ENCODE measurements at regions not wholly inside any gene's neighbourhood (a gene's known extent, or its start where the extent isn't known, plus 50 kb on each side); places are given as distances from the start of the nearest gene placed in this dataset.

DNA sequence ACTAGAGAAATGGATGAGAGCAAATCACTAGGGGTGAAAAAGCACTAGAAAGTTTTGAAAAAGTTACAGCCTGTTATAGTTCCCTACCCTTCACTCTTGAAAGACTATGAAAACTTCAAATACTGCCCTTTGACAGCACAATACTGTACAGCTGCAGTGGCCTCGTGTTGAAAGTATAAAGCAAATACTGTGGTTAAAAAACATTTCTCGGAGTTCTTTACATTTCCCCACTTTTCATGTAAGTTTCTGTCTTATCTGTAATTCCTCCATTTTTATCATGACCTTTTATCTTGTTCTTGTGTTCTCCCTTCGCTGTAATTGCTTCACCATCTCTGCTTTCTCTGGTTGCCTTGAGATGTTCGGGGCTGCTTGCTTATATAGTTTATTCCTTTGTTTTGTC is 423.8 kb upstream of the CFAP20DC start:
- Histone ChIP-seq H3K4me2 (no peak overlapping the region), H3K4me3 (no peak overlapping the region), H3F3A (replicated peaks; ENCODE audit: low read depth) (no peaks in the 10 kb centered on the region), H3K27ac (ENCODE audit: low read depth) (no peak overlapping the region), H3K4me1 (ENCODE audit: insufficient read depth) (no peaks in the 10 kb centered on the region), H2AFZ (no peak overlapping the region), H4K20me1 (replicated peaks; ENCODE audit: insufficient read depth) (no peaks in the 10 kb centered on the region), H3K9me2 (ENCODE audit: insufficient read depth) (peaks cover 8% of the 10 kb centered on the region), H3K36me3 (ENCODE audit: insufficient read depth) (no peaks in the 10 kb centered on the region), H3K27me3 (ENCODE audit: insufficient read depth) (no peaks in the 10 kb centered on the region), H3K79me2 (replicated peaks; ENCODE audit: insufficient read depth) (no peaks in the 10 kb centered on the region)
- no peaks in the 10 kb centered on the region for H3K4me1 Mint-ChIP-seq
- H3K9me3 Mint-ChIP-seq: peaks cover 7% of the 10 kb centered on the region; the same call in 2 of the 3 replicates
- H3K27me3 Mint-ChIP-seq (ENCODE audit: insufficient read depth, low read depth, poor library complexity): no peaks in the 10 kb centered on the region
- no peak for ATAC-seq
- no peaks in the 10 kb centered on the region for H3K36me3 Mint-ChIP-seq (ENCODE audit: low read depth)
- TF ChIP-seq CREB1 (CRISPR knock-in tag; IDR thresholded peaks at IDR 0.05; ENCODE audit: low read depth): no peak
- TF ChIP-seq, protein P1, sequence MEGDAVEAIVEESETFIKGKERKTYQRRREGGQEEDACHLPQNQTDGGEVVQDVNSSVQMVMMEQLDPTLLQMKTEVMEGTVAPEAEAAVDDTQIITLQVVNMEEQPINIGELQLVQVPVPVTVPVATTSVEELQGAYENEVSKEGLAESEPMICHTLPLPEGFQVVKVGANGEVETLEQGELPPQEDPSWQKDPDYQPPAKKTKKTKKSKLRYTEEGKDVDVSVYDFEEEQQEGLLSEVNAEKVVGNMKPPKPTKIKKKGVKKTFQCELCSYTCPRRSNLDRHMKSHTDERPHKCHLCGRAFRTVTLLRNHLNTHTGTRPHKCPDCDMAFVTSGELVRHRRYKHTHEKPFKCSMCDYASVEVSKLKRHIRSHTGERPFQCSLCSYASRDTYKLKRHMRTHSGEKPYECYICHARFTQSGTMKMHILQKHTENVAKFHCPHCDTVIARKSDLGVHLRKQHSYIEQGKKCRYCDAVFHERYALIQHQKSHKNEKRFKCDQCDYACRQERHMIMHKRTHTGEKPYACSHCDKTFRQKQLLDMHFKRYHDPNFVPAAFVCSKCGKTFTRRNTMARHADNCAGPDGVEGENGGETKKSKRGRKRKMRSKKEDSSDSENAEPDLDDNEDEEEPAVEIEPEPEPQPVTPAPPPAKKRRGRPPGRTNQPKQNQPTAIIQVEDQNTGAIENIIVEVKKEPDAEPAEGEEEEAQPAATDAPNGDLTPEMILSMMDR (conservative IDR thresholded peaks at IDR 0.05; ENCODE audit: low read depth in 2 of 2): no peak
- H3K27ac Mint-ChIP-seq: no peak overlapping the region
- DNase-seq (ENCODE audit: low spot score): no peak
- no peak overlapping the region for H3K4me3 Mint-ChIP-seq

GRCh38 chr3:59472541-59472940 is 422.7 kb upstream of the CFAP20DC start:
- H3K27me3 ChIP-seq (ENCODE audit: insufficient read depth): no peaks in the 10 kb centered on the region
- no peaks in the 10 kb centered on the region for H3K36me3 Mint-ChIP-seq (ENCODE audit: low read depth)
- no peaks in the 10 kb centered on the region for H3K27me3 Mint-ChIP-seq (ENCODE audit: insufficient read depth, low read depth, poor library complexity)
- ATAC-seq (no peak), DNase-seq (ENCODE audit: low spot score) (no peak)
- no peak for TF ChIP-seq CREB1 (CRISPR knock-in tag; IDR thresholded peaks at IDR 0.05; ENCODE audit: low read depth)
- TF ChIP-seq, protein P2, sequence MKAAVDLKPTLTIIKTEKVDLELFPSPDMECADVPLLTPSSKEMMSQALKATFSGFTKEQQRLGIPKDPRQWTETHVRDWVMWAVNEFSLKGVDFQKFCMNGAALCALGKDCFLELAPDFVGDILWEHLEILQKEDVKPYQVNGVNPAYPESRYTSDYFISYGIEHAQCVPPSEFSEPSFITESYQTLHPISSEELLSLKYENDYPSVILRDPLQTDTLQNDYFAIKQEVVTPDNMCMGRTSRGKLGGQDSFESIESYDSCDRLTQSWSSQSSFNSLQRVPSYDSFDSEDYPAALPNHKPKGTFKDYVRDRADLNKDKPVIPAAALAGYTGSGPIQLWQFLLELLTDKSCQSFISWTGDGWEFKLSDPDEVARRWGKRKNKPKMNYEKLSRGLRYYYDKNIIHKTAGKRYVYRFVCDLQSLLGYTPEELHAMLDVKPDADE (IDR thresholded peaks at IDR 0.05): no peak
- TF ChIP-seq ZNF462 (CRISPR knock-in tag; IDR thresholded peaks at IDR 0.05): no peak
- TF ChIP-seq NANOG (IDR thresholded peaks at IDR 0.05; ENCODE audit: borderline replicate concordance): no peak
- H3K4me1 ChIP-seq (ENCODE audit: insufficient read depth): no peaks in the 10 kb centered on the region
- H3K4me1 Mint-ChIP-seq: no peaks in the 10 kb centered on the region
- H2AFZ ChIP-seq: no peak overlapping the region
- peaks cover 7% of the 10 kb centered on the region; the same call in 2 of the 3 replicates for H3K9me3 Mint-ChIP-seq
- no peak overlapping the region for H3K4me3 Mint-ChIP-seq
- H3K9me2 ChIP-seq (ENCODE audit: insufficient read depth): peaks cover 8% of the 10 kb centered on the region
- H3K4me3 ChIP-seq: no peak overlapping the region
- H3K36me3 ChIP-seq (ENCODE audit: insufficient read depth): no peaks in the 10 kb centered on the region
- no peak overlapping the region for H3K4me2 ChIP-seq
- H3F3A ChIP-seq (replicated peaks; ENCODE audit: low read depth): no peaks in the 10 kb centered on the region
- no peaks in the 10 kb centered on the region for H4K20me1 ChIP-seq (replicated peaks; ENCODE audit: insufficient read depth)
- no peak overlapping the region for H3K27ac ChIP-seq (ENCODE audit: low read depth)
- no peaks in the 10 kb centered on the region for H3K79me2 ChIP-seq (replicated peaks; ENCODE audit: insufficient read depth)
- no peak overlapping the region for H3K27ac Mint-ChIP-seq
